Stomach (tissue), 8 donors: ENCODE measurements at regions not wholly inside any gene's neighbourhood (a gene's known extent, or its start where the extent isn't known, plus 50 kb on each side); places are given as distances from the start of the nearest gene placed in this dataset.

ENCODE experiments used
- DNase-seq, 2 donors: peaks; one replicate each; pipeline versions ENCODE4 v3.0.0 to v3.0.0-alpha.2; 2013 to 2019
- H3K27ac ChIP-seq, 5 donors: fragments of 200-600 bp in 4 of 5; sonication (generic) in 4 of 5; one replicate each; pipeline ENCODE4 v1.5.1; 2013 to 2019; ENCODE audit warnings: mild to moderate bottlenecking in 1 of 5, moderate library complexity in 1 of 5
- H3K27me3 ChIP-seq, 3 donors: fragments of 200-600 bp; sonication (generic); one replicate each; pipeline ENCODE4 v1.5.1; 2017 to 2019; ENCODE audit warnings: mixed run types in 1 of 3
- H3K36me3 ChIP-seq, 4 donors: fragments of 200-600 bp; sonication (generic); 1 replicate in 3 of 4; 2 replicates in 1 of 4; pipeline ENCODE4 v1.5.1; 2016 to 2019
- H3K4me1 ChIP-seq, 4 donors: fragments of 200-600 bp; sonication (generic); one replicate each; pipeline ENCODE4 v1.5.1; 2016 to 2019
- H3K4me3 ChIP-seq, 4 donors: fragments of 200-600 bp; sonication (generic) in 3 of 4; one replicate each; pipeline ENCODE4 v1.5.1; 2016 to 2019; ENCODE audit warnings: mild to moderate bottlenecking in 1 of 4
- H3K9me3 ChIP-seq, 4 donors: fragments of 200-600 bp; sonication (generic); one replicate each; pipeline ENCODE4 v1.5.1; 2016 to 2019
- CTCF ChIP-seq, 7 experiments: fragments of 450-650 bp in 4 of 7; fragments of 200-600 bp in 3 of 7; sonication (generic) in 3 of 7; IDR thresholded peaks; one replicate each; pipeline ENCODE4 v1.5.1; 2016 to 2019; ENCODE audit warnings: antibody characterized with exemption in 7 of 7, control low read depth in 2 of 7, mild to moderate bottlenecking in 1 of 7
- EP300 ChIP-seq: sonication (generic); formaldehyde crosslinking; IDR thresholded peaks from one replicate; pipeline ENCODE4 v1.6.1; 2017; ENCODE audit warnings: antibody characterized with exemption
- POLR2A ChIP-seq, 4 donors: fragments of 450-650 bp; IDR thresholded peaks; one replicate each; pipeline ENCODE4 v1.6.1; 2016; ENCODE audit warnings: antibody characterized with exemption in 4 of 4, control low read depth in 2 of 4, mild to moderate bottlenecking in 1 of 4, moderate library complexity in 1 of 4
- POLR2AphosphoS5 ChIP-seq, 3 donors: sonication (generic); formaldehyde crosslinking; IDR thresholded peaks; one replicate each; pipeline ENCODE4 v1.6.1; 2016; ENCODE audit warnings: antibody characterized with exemption in 3 of 3
- WGBS, 5 donors: extraction: QIAGEN DNeasy Blood & Tissue Kit in 3 of 5; methylation state at CpG; one replicate each; pipeline versions ENCODE4 v1.1.5 to v1.1.7; 2013 to 2018; 5-methylcytosine and 5-hydroxymethylcytosine counted together
- intact Hi-C: fragments of 100-400 bp; cut with DNase I; formaldehyde crosslinking; loops from one replicate; pipeline ENCODE4 v1.15.1; 2023; ENCODE audit warnings: low total_unique reads
- donor health status: healthy with polysubstance abuse.
- donor health status: Bipolar disorder and iron deficiency.
- donor health status: healthy.

DNA sequence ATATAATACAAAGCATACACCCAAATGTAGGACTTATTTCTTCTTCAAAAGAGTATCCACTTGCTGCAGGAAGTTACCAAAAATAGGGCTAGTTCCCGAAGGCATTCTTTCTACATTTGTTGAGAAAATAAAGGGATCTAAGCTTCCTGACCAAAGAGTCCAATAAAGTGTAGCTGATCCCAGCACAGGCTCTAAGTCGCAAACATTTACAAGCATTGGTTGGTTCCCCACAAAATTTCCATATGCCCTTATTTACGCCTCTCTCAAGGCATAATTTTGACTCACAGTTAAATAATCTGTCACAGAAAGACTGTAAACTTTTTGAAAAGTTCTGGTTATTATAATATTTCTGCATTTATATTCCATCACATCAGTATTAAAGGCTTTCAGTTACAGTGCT, 1520.1 kb upstream of the ZEB2 start:
- intact Hi-C loops: no loop called here
- H3K27ac ChIP-seq: no peak overlapping the region
- H3K27me3 ChIP-seq: no peaks in the 10 kb centered on the region
- H3K36me3 ChIP-seq: no peaks in the 10 kb centered on the region
- H3K4me1 ChIP-seq: no peaks in the 10 kb centered on the region
- no peak for DNase-seq
- TF ChIP-seq POLR2AphosphoS5 (IDR thresholded peaks at IDR 0.05) (no peak), EP300 (no peak), POLR2A (IDR thresholded peaks at IDR 0.05) (no peak), CTCF (IDR thresholded peaks at IDR 0.05) (no peak)
- H3K4me3 ChIP-seq: no peak overlapping the region
- WGBS, 5 donors: 63 to 80% (median 73%) methylated on average over 3 of the region's 3 CpGs
- no peaks in the 10 kb centered on the region for H3K9me3 ChIP-seq

DNA sequence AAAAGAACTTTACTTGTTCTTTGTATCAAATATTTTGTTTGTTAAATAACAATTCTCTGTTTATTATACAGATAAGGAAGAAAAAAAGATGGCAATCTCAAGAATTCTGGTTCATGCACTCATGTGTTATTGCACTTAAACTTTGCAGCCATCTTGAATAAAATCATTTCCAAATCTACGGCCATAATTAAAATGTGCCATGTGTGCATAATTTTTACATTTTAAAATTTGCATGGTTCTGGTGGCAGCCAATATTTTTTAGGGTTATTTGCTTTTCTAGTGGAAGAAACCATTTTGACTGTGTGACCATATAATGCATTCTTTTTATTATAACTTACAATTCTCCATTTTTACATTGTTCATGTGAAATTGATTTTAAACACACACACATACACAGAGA, 1518.1 kb upstream of the ZEB2 start:
- H3K36me3 ChIP-seq: no peaks in the 10 kb centered on the region
- no peaks in the 10 kb centered on the region for H3K9me3 ChIP-seq
- H3K27me3 ChIP-seq: no peaks in the 10 kb centered on the region
- no peak for TF ChIP-seq CTCF (IDR thresholded peaks at IDR 0.05)
- no peaks in the 10 kb centered on the region for H3K4me1 ChIP-seq
- intact Hi-C loops: no loop called here
- no peak overlapping the region for H3K27ac ChIP-seq
- H3K4me3 ChIP-seq: no peak overlapping the region
- WGBS, 5 donors: 85 to 98% (median 95%) methylated on average over 1 of the region's 1 CpG
- DNase-seq: no peak

DNA sequence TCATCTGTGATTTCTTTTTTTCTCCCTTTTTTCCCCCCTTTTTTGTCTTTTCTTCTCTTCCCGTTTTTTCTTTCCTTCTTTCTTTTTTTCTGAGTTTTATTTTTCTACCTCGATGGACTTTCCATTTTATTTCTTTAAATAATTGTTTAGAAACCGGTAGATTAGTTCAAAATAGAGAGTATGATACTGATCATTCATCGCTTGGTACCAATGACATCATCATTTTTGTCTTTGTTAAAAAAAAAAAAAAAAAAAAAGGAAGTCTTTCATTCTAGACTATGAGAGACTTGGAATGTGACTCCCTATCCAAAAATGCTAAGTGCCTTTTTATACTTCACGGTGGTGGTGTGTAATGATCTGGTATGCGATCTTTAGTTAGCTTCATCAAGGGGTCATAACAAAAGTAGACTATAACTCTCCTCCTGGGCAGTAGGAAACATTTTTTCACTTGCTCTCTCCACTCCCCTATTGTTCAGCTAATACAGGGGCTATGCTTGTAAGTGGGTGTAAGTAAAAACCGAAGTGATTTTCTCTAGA, 1517.5 kb upstream of the ZEB2 start:
- no peak for TF ChIP-seq CTCF (IDR thresholded peaks at IDR 0.05)
- Histone ChIP-seq H3K4me3 (no peak overlapping the region), H3K36me3 (no peaks in the 10 kb centered on the region), H3K27me3 (no peaks in the 10 kb centered on the region), H3K9me3 (no peaks in the 10 kb centered on the region), H3K27ac (no peak overlapping the region), H3K4me1 (no peaks in the 10 kb centered on the region)
- intact Hi-C loops: no loop called here
- no peak for DNase-seq
- 83 to 87% (median 84%) methylated on average over 7 of the region's 7 CpGs for WGBS, 5 donors

- WGBS, 5 donors: 87 to 94% (median 88%) methylated on average over 3 of the region's 3 CpGs
- H3K36me3 ChIP-seq: no peaks in the 10 kb centered on the region
- H3K27ac ChIP-seq: no peak overlapping the region
- TF ChIP-seq POLR2A (IDR thresholded peaks at IDR 0.05) (no peak), EP300 (no peak), POLR2AphosphoS5 (IDR thresholded peaks at IDR 0.05) (no peak), CTCF (IDR thresholded peaks at IDR 0.05) (no peak)
- DNase-seq: no peak
- H3K4me3 ChIP-seq: no peak overlapping the region
- no peaks in the 10 kb centered on the region for H3K9me3 ChIP-seq
- no peaks in the 10 kb centered on the region for H3K27me3 ChIP-seq
- intact Hi-C loops: no loop called here
- H3K4me1 ChIP-seq: no peaks in the 10 kb centered on the region
These were observed 1511.2 kb upstream of the ZEB2 start for GRCh38 chr2:146031158-146031557.

DNA sequence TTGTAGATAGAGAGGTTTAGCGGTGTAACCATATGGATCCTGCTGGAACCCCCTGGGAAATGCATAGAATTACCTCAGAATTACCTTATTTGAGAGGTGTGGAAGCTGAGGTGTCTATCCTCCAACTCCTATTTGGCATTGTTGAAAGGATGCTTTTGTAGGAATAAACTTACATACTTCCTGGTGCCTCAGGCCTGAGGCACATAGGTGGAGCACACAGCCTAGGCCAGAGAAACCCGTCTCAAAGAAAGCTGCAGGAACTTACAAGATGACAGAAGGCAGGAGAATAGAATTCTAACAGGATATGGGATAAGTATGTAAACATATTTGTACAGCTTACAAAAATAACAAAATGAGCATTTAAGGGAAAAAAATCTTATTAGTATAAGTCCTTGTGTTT, 1507.2 kb upstream of the ZEB2 start:
- no peak for TF ChIP-seq POLR2AphosphoS5 (IDR thresholded peaks at IDR 0.05)
- no peak for TF ChIP-seq POLR2A (IDR thresholded peaks at IDR 0.05)
- TF ChIP-seq CTCF (IDR thresholded peaks at IDR 0.05): no peak
- no peak for TF ChIP-seq EP300
- no peak for DNase-seq
- H3K9me3 ChIP-seq: no peaks in the 10 kb centered on the region
- H3K36me3 ChIP-seq: no peaks in the 10 kb centered on the region
- intact Hi-C loops: no loop called here
- H3K27me3 ChIP-seq: no peaks in the 10 kb centered on the region
- 61 to 71% (median 70%) methylated on average over 2 of the region's 2 CpGs for WGBS, 5 donors
- no peak overlapping the region for H3K4me3 ChIP-seq
- no peak overlapping the region for H3K27ac ChIP-seq
- no peaks in the 10 kb centered on the region for H3K4me1 ChIP-seq
